GM21515 (cell line): ENCODE measurements at regions not wholly inside any gene's neighbourhood (a gene's known extent, or its start where the extent isn't known, plus 50 kb on each side); places are given as distances from the start of the nearest gene placed in this dataset.
"Not testable (repeated sequence)": the region's sequence is repeated elsewhere in the genome, so short reads cannot be mapped to it uniquely, and the experiment has no call there.

Experiments used
- ATAC-seq: cut with Tn5 transposase; IDR thresholded peaks from one replicate; pipeline ENCODE4 v1.9.1; 2021; ENCODE audit not compliant: unreplicated experiment

DNA sequence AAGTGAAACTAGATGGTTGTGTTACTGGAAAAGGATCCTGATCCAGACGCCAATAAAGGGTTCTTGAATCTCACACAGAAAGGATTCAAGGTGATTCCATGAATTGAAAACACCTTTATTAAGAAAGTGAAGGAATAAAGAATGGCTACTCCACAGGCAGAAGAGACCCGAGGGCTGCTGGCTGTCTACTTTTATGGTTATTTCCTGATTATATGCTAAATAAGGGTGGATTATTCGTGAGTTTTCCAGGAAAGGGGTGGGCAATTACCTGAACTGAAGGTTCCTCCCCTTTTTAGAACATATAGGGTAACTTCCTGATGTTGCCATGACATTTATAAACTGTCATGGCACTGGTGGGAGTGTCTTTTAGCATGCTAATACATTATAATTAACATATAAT is 50.9 kb upstream of the WARS2 start:
- no peak for ATAC-seq

DNA sequence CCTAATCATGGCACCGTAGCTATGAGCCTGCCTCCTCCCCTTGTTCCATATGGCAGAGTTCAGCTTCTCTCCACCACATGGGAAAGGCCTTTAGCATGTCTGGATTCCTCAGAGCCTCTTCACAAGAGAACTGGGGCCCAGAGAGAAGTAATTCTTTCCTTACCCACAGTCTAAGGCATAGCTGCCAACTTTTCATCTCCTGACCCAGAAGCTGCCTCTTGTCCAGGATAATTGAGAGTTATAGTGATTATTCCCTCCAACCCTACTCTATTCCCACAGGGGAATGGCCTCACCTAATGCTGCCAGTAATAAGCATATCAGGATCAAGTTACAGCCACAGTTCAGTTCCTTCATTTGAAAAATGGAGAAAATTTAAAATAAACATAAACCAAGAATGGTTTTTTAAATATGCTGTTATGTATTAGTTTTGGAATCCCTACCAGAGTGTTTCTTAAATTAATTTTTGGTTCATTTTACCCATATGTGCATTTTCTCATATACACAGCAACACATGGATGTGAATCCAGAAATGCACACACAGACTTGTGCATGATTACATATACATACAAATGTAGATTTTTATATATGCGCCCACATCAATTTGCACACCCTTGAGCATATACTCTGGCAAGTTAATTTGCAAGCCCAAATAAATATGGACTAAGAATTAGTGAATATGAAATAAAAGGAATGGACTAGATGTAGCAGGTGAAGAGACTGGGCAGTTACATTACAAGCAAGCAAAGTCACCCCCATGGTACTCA is 63.9 kb upstream of the WARS2 start:
- ATAC-seq = no peak

DNA sequence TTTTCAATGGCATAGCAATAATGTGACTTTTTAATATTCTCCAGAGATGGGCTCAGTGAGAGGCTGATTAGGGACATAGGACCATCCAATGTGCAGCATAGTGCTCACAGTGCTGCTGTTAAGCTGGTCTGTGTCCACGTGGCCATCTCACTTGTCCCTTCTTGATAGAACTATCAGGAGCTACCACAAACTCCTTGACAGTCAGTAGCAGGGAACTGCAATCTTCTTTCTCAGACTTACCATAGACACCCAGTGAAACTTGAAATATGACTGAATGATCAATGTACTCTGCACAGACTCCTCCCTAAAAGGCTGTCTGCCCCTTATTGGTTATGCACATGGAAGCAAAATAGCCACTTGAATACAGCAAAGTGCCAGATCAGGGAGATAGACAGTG is 64.5 kb upstream of the WARS2 start:
- no peak for ATAC-seq

- ATAC-seq = no peak
These were observed 68.6 kb upstream of the WARS2 start for GRCh38 chr1:119209061-119209460.

DNA sequence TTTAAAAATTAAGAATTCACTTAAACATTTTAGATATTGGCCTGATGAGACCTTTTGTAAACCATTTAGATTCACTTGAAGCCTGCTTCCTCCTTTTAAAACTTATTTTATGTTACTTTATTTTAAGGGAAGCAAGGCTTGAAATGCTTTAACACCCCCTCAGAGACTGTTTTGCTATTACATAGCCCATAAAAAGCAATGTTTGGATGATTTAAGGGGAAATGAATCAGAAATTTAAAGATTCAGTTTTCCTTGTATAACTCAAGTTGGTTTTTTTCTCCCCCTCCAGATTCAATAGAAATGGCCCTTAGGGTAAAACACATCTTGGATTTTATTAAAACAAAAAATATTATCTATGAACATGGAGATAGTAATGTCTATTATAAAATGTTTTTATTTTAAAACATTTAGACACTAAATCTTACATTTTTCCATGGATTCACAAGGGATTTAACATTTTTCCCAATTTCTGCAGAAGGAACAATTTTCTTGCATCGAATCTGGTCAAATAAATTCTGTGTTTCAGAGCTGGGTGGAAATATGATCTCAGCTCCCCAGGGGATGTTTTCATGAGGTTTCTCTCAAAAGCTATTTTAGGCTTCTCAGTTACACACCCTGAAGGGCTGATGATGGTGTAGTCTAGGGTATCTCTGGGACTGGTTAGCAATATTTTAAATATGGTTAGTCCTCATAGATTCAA is 69.3 kb upstream of the WARS2 start:
- ATAC-seq = no peak

- ATAC-seq = no peak
These were observed 69.8 kb upstream of the WARS2 start for GRCh38 chr1:119210296-119210649.

DNA sequence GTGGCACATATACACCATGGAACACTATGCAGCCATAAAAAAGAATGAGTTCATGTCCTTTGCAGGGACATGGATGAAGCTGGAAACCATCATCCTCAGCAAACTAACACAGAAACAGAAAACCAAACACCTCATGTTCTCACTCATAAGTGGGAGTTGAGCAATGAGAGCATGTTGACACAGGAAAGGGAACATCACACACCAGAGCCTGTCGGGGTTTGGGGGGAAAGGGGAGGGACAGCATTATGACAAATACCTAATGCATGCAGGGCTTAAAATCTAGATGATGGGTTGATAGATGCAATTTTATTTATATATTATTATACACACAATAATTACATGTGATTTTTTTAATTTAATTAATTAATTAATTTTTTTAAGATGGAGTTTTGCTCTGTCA is 72.8 kb upstream of the WARS2 start:
- not testable (repeated sequence) for ATAC-seq

GRCh38 chr1:119214961-119215360 is 74.5 kb upstream of the WARS2 start:
- not testable (repeated sequence) for ATAC-seq

DNA sequence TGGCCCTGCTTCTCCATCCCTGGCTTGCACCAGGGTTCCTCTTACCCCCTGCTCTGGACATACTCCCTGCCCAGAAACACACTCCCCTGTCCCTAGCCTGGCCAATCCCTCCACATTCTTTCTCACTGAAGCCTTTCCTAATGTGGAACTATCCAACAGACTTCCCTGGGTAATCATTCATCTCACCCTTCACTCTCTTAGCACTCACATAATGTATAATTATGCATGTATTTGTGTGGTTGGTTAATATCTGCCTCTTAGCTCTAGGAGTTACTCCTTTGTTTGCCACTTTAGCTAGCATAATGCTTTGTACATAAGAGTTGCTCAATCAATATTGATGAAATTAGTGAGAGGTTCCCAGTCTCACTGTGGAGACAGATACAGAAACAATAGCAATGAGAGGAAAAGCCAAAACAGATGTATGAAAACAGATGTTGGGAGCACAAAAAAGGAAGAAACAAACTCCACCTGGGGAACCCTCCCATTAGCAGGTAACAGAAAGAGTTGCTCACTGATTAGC is 76.9 kb upstream of the WARS2 start:
- no peak for ATAC-seq

DNA sequence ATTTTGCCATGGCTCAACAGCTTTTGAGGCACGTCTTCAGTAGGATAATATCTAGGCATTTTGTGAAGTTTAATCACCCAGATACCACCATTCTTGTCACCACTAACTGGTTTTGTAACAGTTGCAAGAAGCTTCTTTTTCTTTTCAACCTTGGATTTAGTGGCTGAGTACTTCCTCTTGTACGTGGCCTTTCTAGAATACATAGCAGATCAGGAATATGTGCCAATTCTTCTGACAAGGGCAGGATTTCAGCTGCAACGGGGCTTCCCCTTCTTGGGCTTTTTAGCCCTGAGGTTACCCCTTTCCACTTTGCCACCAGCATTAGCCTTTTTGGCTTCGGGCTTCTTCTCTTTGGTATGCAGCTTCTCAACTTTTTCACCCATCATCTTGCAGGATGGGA is 79.3 kb upstream of the WARS2 start:
- no peak for ATAC-seq

- no peak for ATAC-seq
These were observed 80.5 kb upstream of the WARS2 start for GRCh38 chr1:119220991-119221390.

- ATAC-seq = no peak
These were observed 81.8 kb upstream of the WARS2 start for GRCh38 chr1:119222271-119222670.

- ATAC-seq = no peak
These were observed 84.8 kb upstream of the WARS2 start for GRCh38 chr1:119225265-119225664.

- ATAC-seq = no peak
These were observed 85.4 kb upstream of the WARS2 start for GRCh38 chr1:119225831-119226230.

DNA sequence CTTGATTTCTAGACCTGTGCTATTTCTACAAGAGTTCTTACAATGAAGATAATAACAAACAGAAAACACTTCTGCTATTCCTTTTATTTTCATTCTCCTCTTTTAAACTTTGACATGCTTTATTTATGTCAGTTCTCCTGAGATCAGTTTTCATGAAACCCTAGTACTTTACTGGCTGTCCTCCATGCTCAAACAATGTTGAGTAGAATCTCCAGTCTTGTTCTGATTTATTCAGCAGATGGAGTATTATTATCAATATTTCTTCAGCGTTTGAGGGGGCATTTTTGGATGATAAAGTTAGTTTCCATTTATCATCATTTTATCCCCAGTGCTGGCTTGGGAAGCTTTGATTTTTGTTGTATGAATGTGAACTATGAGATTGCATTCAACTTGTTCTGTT is 85.9 kb upstream of the WARS2 start:
- no peak for ATAC-seq

DNA sequence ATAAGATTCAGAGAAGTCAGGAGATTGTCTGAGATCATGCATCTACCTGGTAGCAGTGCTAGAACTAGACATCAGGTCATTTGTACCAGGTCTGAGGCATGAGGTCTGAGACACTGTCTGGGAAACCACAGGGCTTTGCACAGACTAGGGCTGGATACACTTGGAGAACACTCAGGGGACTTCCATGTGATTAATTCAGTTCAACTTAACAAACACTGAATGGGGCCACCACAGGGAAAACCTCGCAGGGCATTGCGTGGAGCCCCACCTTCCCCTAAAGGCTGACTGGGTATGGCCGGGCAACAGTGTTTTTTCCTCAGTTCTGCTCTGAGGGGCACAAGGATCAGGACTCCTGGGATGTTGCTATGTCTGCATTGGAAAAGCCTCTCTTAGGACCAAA is 86.5 kb upstream of the WARS2 start:
- ATAC-seq = no peak

DNA sequence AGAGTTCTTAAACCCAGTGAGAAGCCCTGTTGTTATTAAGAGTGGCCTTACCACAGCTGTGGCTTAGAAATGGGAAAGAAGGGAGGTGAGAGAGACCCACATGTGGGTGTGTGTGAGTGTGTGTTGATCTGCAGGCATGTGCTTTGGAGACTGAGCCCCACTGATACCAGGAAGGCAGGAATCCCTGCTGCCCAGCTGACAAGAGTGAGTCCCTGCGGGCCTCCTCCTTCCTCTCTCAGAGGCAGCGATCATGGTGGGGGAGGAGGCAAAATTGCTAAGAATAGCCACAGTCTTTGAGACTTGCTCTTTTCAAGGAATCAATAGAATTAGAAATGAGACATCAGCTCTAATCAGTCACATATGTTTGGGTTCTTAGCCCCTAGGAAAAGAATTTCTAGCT is 87.0 kb upstream of the WARS2 start:
- no peak for ATAC-seq

DNA sequence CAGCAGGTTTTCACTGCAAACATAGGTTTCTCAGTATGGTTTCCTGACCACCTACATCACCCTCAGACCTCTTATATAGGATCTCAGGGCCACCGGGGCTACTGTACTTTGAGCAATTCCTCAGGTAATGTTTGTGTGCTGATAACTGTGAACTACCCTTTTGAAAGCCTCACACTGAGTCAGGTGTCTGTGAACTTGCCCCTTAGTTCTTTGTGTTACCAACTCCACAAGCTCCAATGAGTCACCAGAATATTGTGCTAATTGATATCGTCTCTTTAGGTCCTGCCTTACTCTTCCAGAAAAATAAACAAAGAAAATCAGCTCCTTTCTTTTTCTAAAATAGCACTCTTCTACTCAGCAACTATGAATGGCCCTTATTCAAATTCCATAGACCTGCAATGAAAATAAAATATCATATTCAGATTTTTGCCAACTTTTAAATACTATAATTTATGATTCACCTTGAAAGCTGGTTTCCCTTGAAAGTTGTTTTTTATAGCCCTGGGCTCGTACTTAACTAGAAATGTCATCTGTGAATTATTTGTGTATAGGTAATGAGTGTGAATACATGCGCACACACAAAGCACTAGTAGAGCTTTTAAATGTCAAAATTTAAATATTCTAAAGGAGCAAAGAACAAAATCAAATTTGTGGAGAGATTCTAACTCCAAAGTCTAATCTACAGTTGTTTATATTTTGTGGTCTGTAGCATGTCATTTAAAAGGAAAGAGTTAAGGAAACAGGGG is 88.1 kb upstream of the WARS2 start:
- ATAC-seq = no peak

DNA sequence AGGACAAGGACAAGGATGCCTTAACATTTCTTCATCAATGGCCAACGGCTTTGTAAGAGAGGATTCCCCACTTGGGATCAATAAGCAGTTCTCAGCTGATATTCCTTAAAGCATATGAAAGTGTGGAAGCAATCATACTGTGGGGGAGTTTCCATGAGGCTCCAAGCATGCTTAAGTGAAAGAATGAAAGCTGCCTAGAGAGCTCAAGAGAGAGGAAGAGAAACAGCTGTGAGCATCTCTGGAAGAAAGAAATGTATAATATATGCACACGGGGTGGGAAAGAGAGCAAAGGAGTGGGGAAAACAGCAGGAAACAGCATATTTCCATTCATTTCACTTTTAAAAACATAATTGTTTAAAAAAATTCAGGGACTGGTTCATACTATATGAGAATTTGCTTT is 94.7 kb upstream of the WARS2 start:
- no peak for ATAC-seq

GRCh38 chr1:119245881-119246280 is 105.4 kb upstream of the WARS2 start:
- no peak for ATAC-seq

GRCh38 chr1:119249283-119249682 is 108.8 kb upstream of the WARS2 start:
- ATAC-seq = no peak

GRCh38 chr1:119250299-119250698 is 109.8 kb upstream of the WARS2 start:
- ATAC-seq = no peak
